ENCODE measurements at regions not wholly inside any gene's neighbourhood (a gene's known extent, or its start where the extent isn't known, plus 50 kb on each side); places are given as distances from the start of the nearest gene placed in this dataset.

GRCh38 chr14:51458563-51458955 lies 193.2 kb upstream of the FRMD6 start:
- no peak for TF ChIP-seq CTCF (IDR thresholded peaks at IDR 0.05; ENCODE audit: borderline replicate concordance, extremely low read depth, low read length, poor library complexity, severe bottlenecking)
- no peak for TF ChIP-seq EZH2 (IDR thresholded peaks at IDR 0.05; ENCODE audit: borderline replicate concordance, low read depth, low read length, severe bottlenecking)
